LoVo (cell line): ENCODE measurements at regions not wholly inside any gene's neighbourhood (a gene's known extent, or its start where the extent isn't known, plus 50 kb on each side); places are given as distances from the start of the nearest gene placed in this dataset.

Source experiments
- DNase-seq: peaks from one replicate; pipeline ENCODE4 v3.0.0-alpha.2; 2016; ENCODE audit warnings: low spot score

GRCh38 chr4:163582703-163583102 is 88.2 kb downstream of the TMA16 start:
- DNase-seq, result no peak

GRCh38 chr4:163587867-163588266 is 93.4 kb downstream of the TMA16 start:
- no peak for DNase-seq

GRCh38 chr4:163588532-163588931 is 94.0 kb downstream of the TMA16 start:
- DNase-seq, result no peak

DNA sequence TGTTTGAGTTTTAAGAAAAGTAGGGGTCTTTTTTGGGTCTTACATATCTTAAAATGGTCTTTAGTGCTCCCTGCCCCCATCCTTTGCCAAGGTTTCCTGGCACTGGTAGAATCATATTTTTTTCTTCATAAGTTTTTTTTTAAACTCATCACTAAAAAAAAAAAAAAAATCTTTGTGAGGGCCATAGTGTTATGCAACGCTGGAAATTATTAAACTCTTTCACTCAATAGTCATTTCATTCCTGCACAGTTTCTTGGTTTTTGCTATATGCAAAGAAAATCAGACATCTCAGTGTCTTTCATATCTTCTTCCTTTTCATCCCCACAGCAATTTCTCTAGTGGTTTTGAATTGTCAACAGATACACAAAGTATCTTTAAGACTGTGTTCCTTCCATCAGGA is 95.6 kb downstream of the TMA16 start:
- no peak for DNase-seq

- no peak for DNase-seq
Observed at GRCh38 chr4:163590619-163591264, 96.3 kb downstream of the TMA16 start.

DNA sequence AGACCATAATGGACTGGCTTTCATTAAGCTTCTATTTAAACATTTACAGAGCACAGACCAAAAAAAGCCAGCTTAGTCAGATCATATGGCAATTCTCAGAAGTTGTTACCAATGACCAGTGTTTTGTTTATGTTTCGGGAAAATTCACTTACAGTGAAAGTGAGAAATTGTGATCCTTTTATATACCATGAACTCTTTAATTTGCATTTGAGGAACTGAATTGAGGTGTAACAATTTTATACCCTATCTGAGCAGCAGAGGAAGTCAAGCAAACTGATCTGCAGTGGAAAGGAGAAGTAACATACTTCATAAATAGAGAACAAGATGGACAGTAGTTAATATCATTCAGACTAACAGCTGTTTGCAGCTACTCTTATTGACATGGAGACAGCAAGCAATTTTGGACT is 97.1 kb downstream of the TMA16 start:
- no peak for DNase-seq

DNA sequence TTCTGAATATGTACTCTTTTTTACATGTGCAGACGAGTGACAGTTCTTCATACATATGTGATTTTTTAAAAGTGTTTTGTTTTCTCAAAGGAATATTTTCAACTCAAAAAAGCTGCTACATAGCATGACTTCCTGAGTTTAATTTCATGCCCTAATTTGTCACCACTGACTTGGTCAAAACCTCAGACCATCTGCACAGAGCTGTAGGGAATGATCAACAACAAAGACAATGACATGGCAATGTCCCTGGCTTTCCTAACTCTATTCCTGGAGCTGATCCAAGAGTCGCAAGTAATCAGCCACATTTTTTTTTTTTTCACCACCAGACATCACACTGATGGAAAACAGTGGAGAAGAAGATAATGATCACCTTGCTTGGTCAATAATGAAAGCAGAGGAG is 97.7 kb downstream of the TMA16 start:
- no peak for DNase-seq

- no peak for DNase-seq
Observed at GRCh38 chr4:163595580-163595979, 101.1 kb downstream of the TMA16 start.

- no peak for DNase-seq
Observed at GRCh38 chr4:163598028-163598427, 103.5 kb downstream of the TMA16 start.

- no peak for DNase-seq
Observed at GRCh38 chr4:163598489-163598888, 104.0 kb downstream of the TMA16 start.

- DNase-seq, result no peak
Observed at GRCh38 chr4:163600727-163601126, 106.2 kb downstream of the TMA16 start.

GRCh38 chr4:163603257-163603656 is 108.8 kb downstream of the TMA16 start:
- DNase-seq, result no peak

- DNase-seq, result no peak
Observed at GRCh38 chr4:163606896-163607691, 112.6 kb downstream of the TMA16 start.

DNA sequence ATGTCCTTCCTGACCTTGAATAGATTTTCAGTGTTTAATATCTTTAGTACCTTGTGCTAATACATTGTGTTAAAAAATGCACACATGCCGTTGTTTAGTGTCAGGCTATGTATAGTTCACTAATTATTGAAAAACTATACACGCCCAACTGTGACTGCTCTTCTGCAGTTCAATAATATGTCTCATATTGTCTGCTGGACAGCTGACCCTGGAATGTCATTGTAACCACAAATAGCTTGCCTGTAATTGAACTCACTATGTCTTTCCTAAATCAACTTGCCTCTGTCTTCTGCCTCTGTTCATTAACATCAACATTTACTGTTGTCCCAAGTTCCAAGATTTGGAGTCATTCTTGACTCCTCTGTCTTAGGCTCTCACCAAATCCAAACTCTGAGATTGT is 114.5 kb downstream of the TMA16 start:
- no peak for DNase-seq

- no peak for DNase-seq
Observed at GRCh38 chr4:163610648-163611047, 116.2 kb downstream of the TMA16 start.

DNA sequence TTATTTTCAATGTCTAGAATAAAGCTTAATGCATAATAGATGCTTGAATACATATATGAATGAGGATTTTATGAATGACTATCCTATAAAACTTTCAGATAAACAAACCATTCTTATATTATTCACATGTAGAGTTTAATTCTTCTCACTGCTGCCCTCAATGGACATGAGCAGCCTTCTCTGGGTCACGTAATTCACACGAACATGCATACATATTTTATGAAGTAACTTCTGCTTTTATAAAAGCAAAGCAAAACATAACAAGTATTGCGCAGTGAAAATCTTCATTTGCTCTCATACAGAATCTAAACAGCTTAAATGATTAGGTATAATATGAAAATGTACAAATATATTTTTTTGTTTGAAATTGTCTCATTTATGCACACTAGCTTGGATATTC is 116.7 kb downstream of the TMA16 start:
- DNase-seq, result no peak

- no peak for DNase-seq
Observed at GRCh38 chr4:163611784-163612445, 117.4 kb downstream of the TMA16 start.

- DNase-seq, result no peak
Observed at GRCh38 chr4:163612762-163613161, 118.3 kb downstream of the TMA16 start.

GRCh38 chr4:163613383-163613782 is 118.9 kb downstream of the TMA16 start:
- DNase-seq, result no peak

DNA sequence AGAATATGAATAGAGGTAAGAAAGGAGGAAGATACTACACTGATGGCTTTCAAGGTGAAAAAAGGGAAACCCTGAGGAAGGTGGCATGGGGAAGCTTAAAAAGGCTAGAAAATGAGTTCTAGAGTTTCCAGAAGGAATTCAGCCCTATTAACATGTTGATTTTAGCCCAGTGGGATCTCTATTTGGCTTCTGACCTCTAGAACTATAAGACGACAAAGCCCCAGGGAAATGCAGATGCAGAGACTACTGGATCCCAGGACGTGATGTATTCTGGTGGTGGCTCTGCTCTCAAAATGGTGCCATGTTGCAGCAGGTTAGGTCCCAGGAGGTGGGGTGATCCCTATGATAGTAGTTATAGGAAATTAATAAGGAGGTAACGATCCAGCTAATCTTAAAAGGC is 120.4 kb downstream of the TMA16 start:
- no peak for DNase-seq

GRCh38 chr4:163618845-163619244 is 124.4 kb downstream of the TMA16 start:
- DNase-seq, result no peak

DNA sequence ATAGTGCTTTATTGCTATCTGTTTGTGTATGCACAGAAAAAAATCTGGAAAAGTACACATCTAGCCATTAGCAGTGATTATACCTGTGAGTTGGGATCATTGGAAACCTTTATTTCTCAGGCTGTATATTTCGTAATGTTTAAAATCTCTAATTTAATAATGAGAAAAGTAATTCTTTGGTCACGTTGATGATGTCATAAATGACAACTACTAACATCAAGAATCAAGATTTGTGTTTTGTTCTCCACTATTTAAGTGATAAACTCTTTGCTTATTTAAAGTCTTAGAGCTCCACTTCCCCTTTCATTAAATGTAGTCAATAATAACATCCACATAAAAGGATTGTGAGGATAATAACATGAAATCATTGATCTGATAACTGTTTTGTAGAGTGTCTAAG is 126.2 kb downstream of the TMA16 start:
- DNase-seq, result no peak

- no peak for DNase-seq
Observed at GRCh38 chr4:163621821-163622220, 127.3 kb downstream of the TMA16 start.
